Islet precursor cell (in vitro differentiated cells): ENCODE measurements at regions not wholly inside any gene's neighbourhood (a gene's known extent, or its start where the extent isn't known, plus 50 kb on each side); places are given as distances from the start of the nearest gene placed in this dataset.

ENCODE experiments used
- DNase-seq: peaks from one replicate; pipeline ENCODE4 v3.0.0-alpha.2; 2018

- DNase-seq = peak; percentile 61
These were observed 452.5 kb upstream of the SALL3 start for GRCh38 chr18:78526923-78527711.

GRCh38 chr18:78527984-78528383, 451.6 kb upstream of the SALL3 start:
- no peak for DNase-seq

DNA sequence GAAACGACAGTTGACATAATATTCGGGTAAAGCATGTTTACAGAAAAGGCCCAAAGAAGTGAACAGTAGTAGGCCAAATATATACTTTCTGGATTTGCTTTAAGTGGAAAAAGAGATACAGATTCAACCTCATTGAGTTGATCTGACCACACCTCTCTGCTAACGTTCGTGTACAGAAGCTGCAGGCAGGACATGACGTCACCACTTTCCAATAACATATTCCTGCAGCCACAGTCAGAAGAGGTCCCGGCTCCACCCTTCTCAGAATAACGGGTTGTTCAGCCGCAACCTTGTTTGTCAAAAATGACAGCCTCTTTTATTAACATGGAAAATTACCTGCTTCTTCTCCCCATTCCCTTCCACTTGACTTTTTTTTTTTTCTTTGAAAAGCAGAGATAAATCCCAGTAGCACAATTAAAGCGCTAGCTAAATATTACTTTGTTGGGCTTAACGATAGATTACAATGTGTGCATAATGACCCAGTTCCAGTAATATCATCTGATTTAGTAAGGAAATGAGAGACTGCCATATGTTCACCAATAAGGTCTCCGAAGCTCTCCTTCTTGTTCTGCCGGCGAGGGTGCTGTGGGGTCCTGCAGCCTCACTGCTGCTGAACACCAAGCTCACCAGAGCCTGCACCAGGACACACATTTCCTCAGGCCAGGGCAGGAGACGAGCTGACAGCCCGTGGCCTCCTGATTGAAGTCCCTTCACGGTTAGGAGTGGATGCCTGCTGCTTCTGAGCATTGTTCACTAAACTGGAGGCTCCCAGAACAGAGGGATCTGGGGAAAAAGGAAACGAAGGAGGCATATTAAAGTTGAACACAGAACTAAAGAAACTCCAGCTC, 451.0 kb upstream of the SALL3 start:
- DNase-seq = no peak

DNA sequence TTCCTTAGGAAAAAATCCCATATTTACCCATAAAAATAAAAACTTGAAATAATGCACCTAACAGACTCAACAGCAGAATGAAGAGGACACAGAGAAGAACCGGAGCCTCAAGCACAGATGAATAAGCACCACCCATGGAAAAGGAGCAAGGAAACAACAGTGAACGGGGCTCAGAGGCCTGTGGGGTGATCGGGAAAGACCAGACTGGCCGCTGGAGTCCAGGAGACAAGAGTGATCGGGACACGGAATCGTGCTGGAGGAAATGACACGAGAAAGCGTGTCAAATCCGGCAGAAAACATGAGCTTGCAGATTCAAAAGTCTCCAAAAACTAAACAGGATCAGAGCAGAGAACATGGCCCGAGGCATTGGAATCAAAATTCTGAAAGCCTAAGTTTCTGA, 448.0 kb upstream of the SALL3 start:
- no peak for DNase-seq

DNA sequence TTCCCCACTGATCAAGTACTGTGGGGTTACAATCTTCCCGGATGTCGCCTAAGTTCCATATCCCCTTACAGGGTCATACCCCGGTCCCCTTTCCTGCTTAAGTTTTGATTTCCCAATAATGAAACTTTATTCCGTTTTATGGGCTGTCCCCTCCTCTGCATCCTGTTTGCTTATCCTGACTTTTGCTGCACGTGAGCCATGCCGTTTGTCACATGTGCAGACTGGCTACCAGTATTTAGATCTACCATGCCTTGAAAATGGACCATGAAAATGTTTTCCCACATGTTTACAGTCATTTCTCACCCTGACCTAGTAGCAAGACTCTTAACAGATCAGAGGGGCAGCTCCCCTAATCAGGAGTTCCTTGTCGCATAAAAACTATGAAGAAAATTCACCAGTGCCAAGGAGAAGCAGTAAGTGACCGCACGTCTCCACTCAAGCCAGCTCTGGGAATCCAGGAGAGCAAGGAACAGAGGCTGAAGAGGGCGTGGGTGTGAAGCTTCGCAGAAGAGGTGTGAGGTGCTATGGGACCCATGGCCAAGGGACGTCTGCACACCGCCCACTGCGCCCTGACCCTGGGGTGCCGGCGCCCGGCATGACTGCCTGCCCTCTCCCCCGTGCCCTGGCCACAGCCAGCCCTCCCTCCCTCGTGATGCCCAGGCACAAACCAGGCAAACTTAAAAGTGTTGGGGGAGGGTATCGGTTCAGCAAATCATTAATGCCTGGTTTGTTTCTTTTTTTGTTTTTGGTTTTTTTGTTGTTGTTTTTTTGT, 440.8 kb upstream of the SALL3 start:
- peak; percentile 37 for DNase-seq

- peak; percentile 29 for DNase-seq
These were observed 438.7 kb upstream of the SALL3 start for GRCh38 chr18:78540636-78541529.

GRCh38 chr18:78542204-78542603, 437.4 kb upstream of the SALL3 start:
- peak; percentile 23 for DNase-seq

DNA sequence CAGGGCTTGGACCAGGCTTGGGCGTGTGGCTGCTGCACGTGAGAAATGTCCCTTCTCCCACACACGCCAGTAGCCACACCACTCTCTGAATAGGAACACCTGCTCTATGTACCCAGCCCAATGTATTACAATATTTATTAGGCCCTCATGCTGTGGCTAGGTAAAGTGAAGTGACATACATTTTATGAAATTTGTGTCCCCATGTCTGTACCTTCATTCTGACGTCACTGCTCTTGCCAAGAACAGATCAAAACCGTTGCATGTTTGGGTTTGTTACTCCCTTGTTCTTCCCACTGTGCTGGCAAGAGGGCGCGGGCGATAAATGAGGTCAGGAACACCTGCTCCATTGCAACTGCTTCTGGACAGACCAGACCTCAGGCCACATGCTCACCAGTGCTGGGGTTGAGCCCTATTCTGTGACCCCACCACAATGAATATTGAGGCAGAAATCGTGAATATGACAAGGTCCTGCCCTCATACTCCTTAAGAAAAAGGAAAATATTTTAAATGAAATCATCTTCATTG, 436.4 kb upstream of the SALL3 start:
- no peak for DNase-seq

- DNase-seq = no peak
These were observed 433.3 kb upstream of the SALL3 start for GRCh38 chr18:78546281-78546680.

GRCh38 chr18:78547817-78548216, 431.8 kb upstream of the SALL3 start:
- DNase-seq = no peak

GRCh38 chr18:78548261-78549058, 431.2 kb upstream of the SALL3 start:
- DNase-seq = no peak

- no peak for DNase-seq
These were observed 429.6 kb upstream of the SALL3 start for GRCh38 chr18:78549971-78550370.

DNA sequence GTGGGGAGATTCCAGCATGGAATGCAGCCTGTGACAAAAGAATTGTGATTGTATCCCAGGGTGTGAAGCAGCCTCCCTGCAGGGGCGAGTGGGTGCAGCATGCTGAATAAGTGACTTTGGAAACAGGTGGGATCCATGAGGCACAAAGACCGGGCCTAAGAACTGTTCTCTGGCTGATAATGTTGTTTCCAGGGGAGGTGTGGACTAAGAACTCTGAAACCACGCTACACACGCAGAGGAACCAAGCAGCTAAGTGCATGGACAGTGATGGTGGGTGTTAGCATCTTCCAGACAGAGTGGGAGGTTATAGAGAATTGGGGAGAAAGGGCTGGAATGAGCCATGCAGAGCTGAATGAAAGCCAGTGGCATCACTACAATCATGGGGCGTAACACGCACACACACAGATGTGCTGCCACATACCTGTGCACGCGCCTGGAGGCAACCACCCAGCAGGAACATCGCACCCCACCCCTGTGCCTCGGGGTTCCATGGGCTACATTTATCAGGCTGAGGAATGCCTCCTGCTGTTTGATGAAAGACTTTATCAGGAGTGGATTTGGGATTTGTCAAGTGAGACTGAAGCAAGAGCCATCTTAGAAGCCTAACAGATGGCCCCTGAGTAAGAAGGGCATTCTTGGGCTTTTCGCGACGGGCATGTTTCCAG, 424.5 kb upstream of the SALL3 start:
- DNase-seq = no peak

GRCh38 chr18:78557371-78557770, 422.2 kb upstream of the SALL3 start:
- no peak for DNase-seq

DNA sequence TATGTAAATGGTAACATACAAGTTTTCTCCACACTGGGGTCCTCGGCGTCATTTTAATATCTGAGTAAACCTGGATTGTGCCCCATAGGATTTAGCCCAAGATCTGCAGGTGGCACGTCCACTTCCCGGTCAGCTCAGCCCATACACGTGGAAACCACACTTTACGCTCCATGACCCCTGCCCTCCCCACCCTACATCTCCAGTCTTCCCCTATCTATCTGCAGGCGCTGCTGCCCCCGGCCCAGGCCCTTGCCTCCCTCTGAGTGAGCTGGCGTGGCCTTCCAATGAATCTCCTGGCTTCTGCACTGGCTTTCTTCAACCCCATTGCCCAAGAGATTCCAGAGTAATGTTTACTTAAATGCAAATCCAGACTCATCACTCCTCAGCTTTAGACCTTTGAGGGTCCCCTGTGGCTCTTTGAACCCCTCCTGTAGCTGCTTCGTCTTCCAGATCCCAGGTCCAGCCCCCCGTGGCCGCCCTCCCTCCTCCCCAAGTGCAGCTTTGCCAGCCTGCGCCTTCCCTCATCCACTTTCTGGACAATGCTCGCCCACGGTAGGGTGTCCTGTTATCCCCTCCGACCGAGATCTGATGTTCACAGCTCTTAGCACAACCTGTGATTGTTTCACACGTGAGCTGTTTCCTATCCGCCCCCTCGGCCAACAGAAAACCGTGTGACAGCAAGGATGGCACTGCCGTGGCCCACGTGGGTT, 421.4 kb upstream of the SALL3 start:
- no peak for DNase-seq

DNA sequence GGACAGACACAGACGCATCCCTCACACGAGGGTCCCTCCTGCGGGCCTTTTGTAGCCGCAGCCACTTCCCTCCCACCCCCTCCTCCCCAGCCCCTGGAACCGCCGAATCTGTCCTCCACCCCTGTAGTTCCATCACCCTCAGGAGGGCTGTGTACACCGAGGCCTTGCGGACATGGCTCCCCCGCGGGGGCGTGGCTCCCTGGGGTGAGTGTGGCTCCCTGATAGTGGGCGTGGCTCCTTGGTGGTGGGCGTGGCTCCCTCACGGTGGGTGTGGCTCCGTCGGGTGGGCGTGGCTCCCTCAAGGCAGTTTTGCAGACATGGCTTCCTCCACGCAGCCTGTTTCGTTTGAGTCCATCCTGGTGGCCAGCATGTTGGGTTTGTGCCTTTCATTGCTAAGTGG, 420.7 kb upstream of the SALL3 start:
- no peak for DNase-seq

- no peak for DNase-seq
These were observed 420.0 kb upstream of the SALL3 start for GRCh38 chr18:78559584-78559983.

DNA sequence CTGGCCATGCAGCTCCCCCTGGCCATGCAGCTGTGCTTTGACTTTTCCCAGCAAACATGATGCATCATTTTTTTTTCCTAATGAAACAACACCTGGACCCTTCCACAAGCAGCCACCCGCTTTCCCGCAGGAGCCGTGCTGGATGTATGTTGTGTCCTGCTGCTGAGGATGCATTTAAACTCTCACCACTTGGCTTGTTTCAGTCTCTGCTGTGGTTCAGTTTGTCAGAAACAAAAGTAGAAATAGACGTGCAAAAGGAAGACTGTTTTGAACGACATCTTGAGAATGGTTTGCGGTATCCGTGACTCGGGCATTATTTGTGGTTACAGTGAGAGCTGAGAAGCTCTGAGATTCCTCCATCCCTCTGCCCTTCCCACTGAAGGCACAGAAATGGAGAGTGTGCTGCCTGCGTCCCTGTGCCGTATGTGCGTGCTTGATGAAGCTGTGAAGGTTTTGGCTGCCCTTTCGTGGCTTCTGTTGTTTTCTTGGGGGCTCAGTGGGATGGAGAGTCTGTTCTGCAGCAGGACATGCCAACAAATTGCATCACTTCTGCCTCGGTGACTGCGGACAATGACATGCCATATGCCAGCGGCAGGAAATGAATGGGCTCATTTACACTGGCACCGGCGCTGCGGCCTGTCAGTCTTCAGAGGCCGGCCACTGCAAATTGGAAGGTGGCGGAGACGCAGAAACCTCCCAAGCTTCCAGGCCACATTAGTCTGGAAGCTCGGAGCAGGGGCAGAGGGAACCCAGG, 417.7 kb upstream of the SALL3 start:
- DNase-seq = no peak

DNA sequence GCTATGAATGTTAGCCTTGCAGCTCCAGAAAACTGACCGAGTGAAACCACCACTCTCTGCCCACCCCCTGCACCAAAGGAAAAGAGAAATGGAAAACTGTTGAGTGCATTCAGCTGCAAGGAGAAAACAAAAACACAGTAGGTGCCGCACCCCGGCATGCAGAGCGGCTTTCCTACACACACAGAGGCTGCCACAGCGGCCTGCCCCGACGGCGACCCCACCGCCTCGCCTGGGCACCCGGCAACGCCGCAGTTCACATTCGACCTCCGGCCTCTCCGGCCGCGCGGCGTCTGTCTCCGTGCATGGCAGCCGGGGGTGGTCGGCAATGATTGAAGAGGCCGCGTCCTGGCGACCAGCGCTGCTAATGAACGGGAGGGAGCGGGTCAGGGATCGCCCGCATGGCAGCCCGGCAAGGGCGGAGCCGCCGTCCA, 417.1 kb upstream of the SALL3 start:
- DNase-seq = no peak
